Suprapubic skin (tissue), 4 donors: ENCODE measurements at regions not wholly inside any gene's neighbourhood (a gene's known extent, or its start where the extent isn't known, plus 50 kb on each side); places are given as distances from the start of the nearest gene placed in this dataset.

Experiments used
- CTCF ChIP-seq, 2 donors: fragments of 200-600 bp in 1 of 2; fragments of 450-650 bp in 1 of 2; sonication (generic) in 1 of 2; IDR thresholded peaks; one replicate each; pipeline ENCODE4 v1.5.1; 2016 to 2019; ENCODE audit warnings: antibody characterized with exemption in 2 of 2, mild to moderate bottlenecking in 1 of 2, moderate library complexity in 1 of 2
- POLR2A ChIP-seq, 2 donors: fragments of 450-650 bp; IDR thresholded peaks; one replicate each; pipeline ENCODE4 v1.6.1; 2017; ENCODE audit warnings: antibody characterized with exemption in 2 of 2, mild to moderate bottlenecking in 2 of 2, moderate library complexity in 2 of 2
- POLR2AphosphoS5 ChIP-seq, 3 donors: sonication (generic); formaldehyde crosslinking; IDR thresholded peaks; one replicate each; pipeline ENCODE4 v1.6.1; 2017; ENCODE audit warnings: antibody characterized with exemption in 3 of 3

GRCh38 chr6:113558431-113558830 is 298.7 kb upstream of the MARCKS start:
- no peak for TF ChIP-seq POLR2A (IDR thresholded peaks at IDR 0.05)
- TF ChIP-seq CTCF (IDR thresholded peaks at IDR 0.05), result no peak
- TF ChIP-seq POLR2AphosphoS5 (IDR thresholded peaks at IDR 0.05), result no peak
